Iris pigment epithelial cell (primary cell): ENCODE measurements at regions not wholly inside any gene's neighbourhood (a gene's known extent, or its start where the extent isn't known, plus 50 kb on each side); places are given as distances from the start of the nearest gene placed in this dataset.

Experiments used
- DNase-seq: peaks from one replicate; pipeline ENCODE4 v3.0.0-alpha.2; 2011; ENCODE audit warnings: low read depth

DNA sequence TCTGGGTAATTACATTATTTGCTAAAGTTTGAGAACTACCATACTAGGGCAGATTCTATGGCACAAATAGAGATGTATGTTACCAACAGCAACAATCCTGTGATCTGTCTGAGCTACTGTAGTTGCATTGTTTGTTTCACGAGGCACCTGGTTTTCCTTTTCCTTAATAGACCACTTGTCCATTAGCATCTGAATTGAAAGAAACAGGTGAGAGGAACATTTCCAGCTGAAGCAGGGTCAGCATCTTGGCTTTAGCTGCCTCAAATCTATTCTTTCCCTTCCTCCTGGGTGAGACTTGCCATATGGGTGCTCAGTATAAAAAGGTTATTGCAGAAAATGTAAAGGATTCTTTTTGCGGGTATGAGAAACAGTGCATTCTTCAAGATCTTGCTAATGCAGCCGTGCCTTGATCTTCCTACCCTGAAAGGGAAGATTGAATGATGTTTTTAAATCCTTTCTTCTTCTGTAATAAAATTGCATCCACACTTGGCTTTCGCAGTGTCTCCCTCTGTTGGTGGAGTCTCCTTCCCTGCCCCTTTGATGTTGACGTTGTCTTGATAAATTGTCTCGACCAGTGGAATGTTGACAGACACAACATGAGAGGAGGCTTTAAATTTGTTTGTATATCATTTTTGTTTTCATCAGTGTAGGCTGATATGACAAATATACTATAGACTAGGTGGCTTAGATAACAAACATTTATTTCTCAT is 118.0 kb upstream of the BRINP1 start:
- no peak for DNase-seq

DNA sequence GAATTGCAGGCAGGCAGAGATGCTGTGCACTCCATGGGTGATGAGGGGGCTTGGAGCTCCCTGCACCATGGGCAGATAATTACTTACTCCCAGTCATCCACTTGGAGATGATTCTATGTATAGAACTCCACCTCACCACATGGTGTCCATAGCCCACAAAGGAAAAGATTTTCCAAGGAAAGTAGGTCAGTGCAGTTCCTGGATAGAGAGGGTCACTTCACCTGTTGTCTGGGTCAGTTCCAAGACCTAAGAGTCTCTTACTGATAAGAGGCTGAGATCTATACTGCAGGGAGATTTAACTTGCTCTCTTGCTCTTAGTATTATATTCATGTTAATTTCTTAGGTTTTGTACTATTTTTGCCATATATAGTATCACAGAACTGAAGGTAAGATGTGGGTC is 113.9 kb upstream of the BRINP1 start:
- no peak for DNase-seq

DNA sequence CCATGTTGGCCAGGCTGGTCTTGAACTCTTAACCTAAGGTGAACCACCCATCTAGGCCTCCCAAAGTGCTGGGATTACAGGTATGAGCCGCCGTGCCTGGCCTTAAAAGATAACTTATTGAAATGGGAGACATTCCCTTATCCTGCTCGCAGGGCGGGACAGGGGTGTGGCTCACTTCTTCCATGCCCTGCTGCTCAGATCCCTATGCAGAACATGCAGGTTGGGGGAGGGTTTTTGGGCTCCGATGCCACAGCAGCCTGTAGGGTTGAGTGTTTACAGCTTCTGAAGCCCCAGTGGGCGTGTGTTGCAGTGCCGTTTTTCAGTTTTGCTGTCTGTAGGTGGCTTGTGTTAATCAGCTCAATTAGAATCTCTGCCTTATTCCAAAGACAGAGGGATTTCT is 108.0 kb upstream of the BRINP1 start:
- no peak for DNase-seq

DNA sequence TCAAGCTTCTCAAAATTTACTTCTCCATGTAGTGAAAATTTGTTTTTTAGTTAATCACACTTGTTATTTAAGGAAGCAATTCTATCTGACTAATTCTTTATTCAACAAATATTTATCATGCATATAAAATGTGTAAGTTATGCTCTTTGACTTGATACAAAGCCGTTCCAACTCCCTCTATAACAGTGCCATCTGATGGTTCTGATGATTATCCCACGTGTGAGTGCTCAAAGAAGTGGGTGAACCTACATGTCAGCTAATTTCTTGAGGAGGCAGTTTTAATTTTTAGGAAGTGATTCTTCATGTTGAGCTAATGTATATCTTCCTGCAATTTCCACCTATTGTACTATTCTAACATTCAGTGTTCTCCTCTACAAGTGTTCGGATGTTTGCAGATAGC is 88.8 kb upstream of the BRINP1 start:
- DNase-seq = no peak

DNA sequence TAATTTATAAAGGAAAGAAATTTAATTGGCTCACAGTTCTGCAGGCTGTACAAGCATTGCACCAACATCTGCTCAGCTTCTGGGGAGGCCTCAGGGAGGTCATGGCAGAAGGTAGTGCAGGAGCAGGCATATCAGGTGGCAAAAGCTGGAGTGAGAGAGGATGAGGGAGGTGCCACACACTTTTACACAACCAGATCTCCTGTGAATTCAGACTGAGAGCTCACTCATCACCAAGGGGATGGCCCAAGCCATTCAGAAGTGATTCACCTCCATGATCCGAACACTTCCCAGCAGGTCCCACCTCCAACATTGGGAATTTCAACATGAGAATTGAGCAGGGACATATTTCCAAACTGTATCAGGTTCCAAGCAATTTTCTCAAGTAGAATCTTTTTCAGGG is 84.7 kb upstream of the BRINP1 start:
- no peak for DNase-seq

DNA sequence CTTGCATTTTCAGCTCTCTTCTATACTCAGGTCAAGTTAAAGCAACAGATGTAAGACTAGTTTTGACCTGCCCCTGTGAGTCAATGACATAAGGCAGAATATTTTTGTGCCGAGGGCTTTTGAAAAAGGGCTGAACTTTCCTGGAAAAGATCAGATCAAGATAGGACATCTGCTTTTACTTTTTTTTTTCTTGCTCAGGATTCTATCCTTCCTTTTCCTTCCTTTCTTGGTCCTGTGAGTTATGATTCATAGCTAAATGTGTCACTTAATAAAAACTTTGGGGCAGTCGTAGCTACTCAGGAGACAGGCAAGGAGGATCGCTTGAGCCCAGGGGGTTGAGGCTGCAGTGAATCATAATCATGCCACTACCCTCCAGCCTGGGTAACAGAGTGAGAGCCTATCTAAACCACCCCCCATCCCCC is 84.3 kb upstream of the BRINP1 start:
- no peak for DNase-seq

DNA sequence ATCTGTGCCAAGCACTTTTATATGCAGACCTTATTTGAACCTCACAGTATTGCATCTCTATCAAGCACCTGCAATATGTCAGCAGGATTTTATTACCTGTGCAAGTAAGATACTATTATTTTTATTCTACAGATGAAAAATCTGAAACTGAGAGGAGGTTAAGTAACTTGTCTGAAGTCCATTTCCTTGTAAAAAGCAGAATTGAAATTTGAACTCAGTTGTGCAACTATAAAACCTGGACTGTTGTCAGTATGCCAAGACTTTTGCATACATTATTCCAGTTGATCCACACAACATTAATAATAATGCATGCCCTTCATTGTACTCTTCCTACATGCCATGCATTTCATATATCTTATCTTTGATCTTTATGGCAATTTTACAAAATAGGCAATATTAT is 82.2 kb upstream of the BRINP1 start:
- DNase-seq = no peak

DNA sequence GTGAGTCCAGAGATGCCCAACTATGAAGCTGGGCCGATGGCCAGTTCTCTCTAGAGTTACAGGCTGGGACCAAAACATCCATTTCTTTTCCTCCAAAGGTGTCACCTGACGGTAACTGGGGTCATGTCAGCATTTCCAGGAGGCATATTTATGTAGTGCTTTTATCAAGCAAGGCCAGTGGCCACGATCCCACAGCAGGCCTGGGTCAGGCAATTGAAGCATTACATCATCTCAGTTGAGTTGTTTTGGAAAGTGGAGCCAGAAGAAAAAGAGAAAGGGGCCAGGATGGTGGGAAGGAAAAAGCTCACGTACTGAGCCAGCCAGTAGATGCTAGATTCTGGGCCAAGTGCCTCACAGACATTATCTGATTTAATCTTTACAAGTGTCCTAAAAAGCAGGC is 73.9 kb upstream of the BRINP1 start:
- DNase-seq = no peak

DNA sequence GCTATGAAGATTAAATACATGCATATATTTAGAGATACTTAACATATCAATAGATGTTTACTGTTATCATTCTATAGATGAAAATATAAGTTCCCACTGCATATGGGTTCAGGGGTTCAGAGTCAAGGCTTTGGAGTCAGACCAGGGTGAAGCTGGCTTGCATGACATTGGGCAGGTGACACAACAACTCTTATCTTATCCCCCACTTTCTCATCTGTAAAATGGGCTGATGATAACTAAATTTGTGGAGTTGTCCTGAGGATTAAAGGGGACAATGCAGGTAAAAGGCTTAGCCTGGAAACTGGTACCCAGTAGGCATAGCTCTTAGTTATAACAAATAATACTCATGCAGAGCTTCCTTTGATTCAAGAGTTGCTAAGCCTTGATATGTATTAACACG is 72.6 kb upstream of the BRINP1 start:
- no peak for DNase-seq

DNA sequence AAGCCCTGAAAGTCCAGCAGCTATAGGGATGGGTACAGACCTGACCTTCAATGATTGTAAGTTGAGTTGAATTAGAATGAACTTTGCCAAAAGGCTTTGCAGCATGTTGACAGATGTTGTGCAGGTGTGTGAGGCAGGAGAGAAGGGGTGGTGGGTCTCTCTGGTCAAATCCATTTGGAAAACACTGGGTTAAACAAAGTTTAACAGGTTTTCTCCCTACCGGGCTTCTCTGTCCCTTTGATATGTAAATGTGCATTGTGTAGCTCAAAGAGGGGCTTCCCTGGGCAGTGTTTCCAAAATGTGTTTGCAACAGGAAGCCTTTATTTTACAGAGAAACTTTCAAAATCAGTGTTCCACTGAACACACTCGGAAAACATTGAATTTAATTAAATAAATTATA is 72.1 kb upstream of the BRINP1 start:
- DNase-seq = no peak

DNA sequence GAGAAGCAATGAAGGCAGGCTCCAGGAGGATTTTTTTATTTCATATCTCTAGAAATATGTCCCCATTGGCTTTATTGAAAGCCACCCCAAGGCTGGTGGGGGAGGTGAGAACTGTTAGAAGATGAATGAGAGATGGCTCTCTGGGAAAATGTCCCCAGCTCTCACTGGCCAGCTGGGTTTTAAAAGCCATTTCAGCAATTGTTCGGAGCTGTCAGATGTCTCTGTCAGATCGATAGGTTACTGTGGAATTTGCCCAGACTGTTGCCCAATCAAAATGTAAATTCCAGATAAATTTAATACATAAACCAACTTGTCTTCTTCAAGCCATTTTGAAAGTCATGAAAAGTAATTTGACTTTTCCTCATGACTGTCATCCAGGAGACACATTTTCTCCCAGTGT is 67.0 kb upstream of the BRINP1 start:
- no peak for DNase-seq

DNA sequence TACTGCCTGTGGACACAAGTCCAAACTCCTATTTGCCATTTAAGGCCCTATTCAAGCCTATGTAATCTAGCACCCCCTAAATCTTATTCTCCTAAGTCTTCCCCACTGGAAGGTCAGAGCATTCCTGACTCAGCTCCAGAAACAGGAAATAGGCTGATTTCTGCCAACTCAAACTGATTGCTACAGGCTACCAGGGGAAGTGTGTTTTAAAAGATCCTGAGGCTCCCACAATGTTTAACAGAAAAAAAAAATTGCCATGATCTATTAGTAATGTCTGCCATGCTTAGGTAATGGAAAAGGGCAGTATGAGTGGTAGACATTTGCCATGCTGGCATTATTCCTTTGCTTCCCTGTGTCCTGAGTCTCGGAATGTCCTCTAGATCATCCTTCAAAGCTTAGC is 65.8 kb upstream of the BRINP1 start:
- no peak for DNase-seq

DNA sequence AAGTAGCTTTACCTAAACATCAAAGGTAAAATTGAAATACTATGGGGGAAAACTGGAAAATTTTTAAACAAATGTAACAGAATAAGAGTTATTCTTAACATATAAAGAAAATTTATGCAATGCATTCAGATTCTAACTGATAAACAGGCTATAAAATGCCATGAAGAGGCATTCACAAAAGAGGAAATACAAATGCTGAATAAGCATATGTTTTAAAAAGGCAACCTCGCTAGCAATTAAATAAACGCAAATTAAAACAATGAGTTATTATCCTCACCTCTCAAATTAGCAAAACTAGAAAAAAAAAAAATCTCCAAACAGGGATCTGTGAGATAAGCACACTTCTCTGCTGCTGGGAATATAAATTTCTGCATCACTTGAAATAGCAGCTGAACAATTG is 63.2 kb upstream of the BRINP1 start:
- no peak for DNase-seq

DNA sequence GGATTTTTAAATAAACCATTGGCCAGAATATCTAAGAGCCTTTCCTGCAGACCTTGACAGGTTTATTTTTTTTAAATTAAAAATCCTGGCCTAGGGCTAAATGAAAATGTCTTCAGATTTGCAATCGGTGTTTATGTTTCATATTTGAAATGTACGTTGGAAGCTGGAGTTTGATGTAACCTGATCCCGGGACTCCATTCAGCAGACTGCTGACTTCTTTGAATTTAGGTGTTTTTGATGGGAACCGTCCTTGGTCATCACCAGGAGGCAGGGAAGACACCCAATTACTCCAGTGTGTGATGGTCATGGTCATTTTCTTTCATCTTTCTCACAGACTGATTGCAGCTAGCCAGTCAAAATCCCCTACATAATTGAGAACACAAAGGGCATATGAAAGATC is 60.1 kb upstream of the BRINP1 start:
- no peak for DNase-seq

DNA sequence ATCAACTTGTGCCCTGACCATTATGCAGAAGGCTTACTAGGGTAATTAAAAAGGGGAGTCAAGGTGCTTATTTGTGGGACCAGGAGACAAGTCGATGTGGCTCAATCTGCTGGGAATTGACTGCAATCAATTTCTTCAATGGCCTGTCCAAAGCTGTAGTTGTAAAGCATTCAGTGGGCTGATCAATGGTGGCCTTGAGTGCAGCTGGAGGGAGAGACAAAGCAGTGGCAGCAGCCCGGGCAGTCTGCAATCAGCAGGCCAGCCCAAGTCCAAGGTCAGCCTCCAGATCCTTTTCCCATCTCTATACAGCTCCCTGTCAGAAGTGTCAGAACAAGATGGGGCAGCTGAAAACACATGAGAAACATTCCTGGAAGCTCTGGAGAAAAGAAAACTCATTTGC is 51.0 kb upstream of the BRINP1 start:
- no peak for DNase-seq
